Stomach (tissue), 4 donors: ENCODE measurements at regions not wholly inside any gene's neighbourhood (a gene's known extent, or its start where the extent isn't known, plus 50 kb on each side); places are given as distances from the start of the nearest gene placed in this dataset.

ENCODE experiments used
- POLR2AphosphoS5 ChIP-seq, 3 donors: sonication (generic); formaldehyde crosslinking; IDR thresholded peaks; one replicate each; pipeline ENCODE4 v1.6.1; 2016; ENCODE audit warnings: antibody characterized with exemption in 3 of 3
- TF ChIP-seq, protein P1 (sequence below), 7 experiments: fragments of 450-650 bp in 4 of 7; fragments of 200-600 bp in 3 of 7; sonication (generic) in 3 of 7; IDR thresholded peaks; one replicate each; pipeline ENCODE4 v1.5.1; 2016 to 2019; ENCODE audit warnings: antibody characterized with exemption in 7 of 7, control low read depth in 2 of 7, mild to moderate bottlenecking in 1 of 7

DNA sequence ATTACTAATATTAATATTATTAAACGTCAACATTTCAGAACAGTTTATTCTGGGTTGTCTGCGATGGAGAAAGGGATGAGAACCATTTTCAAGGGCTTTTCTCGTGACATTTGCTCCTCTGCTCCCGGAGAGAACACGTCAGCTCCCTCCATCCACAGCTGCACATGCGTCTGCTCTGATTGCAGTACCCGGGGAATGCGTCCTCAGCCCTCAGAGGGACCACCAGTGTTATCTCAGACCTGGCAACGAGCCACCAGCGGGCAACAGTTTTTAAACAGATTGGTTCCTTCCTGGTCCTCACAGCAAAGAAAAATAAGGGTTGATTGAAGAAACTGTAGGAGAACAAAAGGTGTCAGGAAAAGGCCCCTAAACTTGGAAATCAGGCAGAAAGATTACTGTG, 202.2 kb upstream of the ADAMTS9 start:
- TF ChIP-seq, protein P1, sequence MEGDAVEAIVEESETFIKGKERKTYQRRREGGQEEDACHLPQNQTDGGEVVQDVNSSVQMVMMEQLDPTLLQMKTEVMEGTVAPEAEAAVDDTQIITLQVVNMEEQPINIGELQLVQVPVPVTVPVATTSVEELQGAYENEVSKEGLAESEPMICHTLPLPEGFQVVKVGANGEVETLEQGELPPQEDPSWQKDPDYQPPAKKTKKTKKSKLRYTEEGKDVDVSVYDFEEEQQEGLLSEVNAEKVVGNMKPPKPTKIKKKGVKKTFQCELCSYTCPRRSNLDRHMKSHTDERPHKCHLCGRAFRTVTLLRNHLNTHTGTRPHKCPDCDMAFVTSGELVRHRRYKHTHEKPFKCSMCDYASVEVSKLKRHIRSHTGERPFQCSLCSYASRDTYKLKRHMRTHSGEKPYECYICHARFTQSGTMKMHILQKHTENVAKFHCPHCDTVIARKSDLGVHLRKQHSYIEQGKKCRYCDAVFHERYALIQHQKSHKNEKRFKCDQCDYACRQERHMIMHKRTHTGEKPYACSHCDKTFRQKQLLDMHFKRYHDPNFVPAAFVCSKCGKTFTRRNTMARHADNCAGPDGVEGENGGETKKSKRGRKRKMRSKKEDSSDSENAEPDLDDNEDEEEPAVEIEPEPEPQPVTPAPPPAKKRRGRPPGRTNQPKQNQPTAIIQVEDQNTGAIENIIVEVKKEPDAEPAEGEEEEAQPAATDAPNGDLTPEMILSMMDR (IDR thresholded peaks at IDR 0.05), result no peak
- no peak for TF ChIP-seq POLR2AphosphoS5 (IDR thresholded peaks at IDR 0.05)
